OCI-LY7 (cell line): ENCODE measurements at regions not wholly inside any gene's neighbourhood (a gene's known extent, or its start where the extent isn't known, plus 50 kb on each side); places are given as distances from the start of the nearest gene placed in this dataset.
"Not testable (repeated sequence)": the region's sequence is repeated elsewhere in the genome, so short reads cannot be mapped to it uniquely, and the experiment has no call there.

ENCODE experiments used
- BruUV-seq: library from RNA; stranded (reverse); fragments of 400-500 nt; replicated peaks from 2 replicates; lab custom pipeline; 2021; lab: Mats Ljungman, UMichigan
- CTCF ChIA-PET: fragments of 300-600 bp; sonication (Branson Sonifier 250); formaldehyde crosslinking; loops from one replicate; lab custom pipeline; 2022; ENCODE audit warnings: antibody characterized with exemption; ENCODE audit not compliant: unreplicated experiment; lab: Charles Lee
- POLR2A ChIA-PET: fragments of 300-600 bp; sonication (Branson Sonifier 250); formaldehyde crosslinking; loops from one replicate; lab custom pipeline; 2022; ENCODE audit warnings: antibody characterized with exemption; lab: Charles Lee
- DNase-seq: peaks from one replicate; pipeline ENCODE4 v3.0.0-alpha.2; 2015; ENCODE audit warnings: low spot score
- H2AFZ ChIP-seq: fragments of 200-600 bp; sonication (generic), shearing (Covaris generic); 2 replicates; pipeline ENCODE4 v1.6.1; 2014; ENCODE audit warnings: mild to moderate bottlenecking, antibody characterized with exemption, low read length, moderate library complexity
- H3K27ac ChIP-seq: fragments of 200-600 bp; sonication (generic); 2 replicates; pipeline ENCODE4 v1.5.1; 2014; ENCODE audit warnings: mixed run types, low read depth, mild to moderate bottlenecking, moderate library complexity, low read length, inconsistent platforms; ENCODE audit not compliant: poor library complexity, severe bottlenecking
- H3K36me3 ChIP-seq: fragments of 200-600 bp; sonication (generic); 2 replicates; pipeline ENCODE4 v1.6.1; 2014; ENCODE audit warnings: mild to moderate bottlenecking, antibody characterized with exemption, low read length, moderate library complexity, mixed read lengths; ENCODE audit not compliant: insufficient read depth
- H3K4me1 ChIP-seq: fragments of 200-600 bp; sonication (generic); 2 replicates; pipeline ENCODE4 v1.5.1; 2014; ENCODE audit warnings: mild to moderate bottlenecking, low read length; ENCODE audit not compliant: insufficient read depth, poor library complexity, severe bottlenecking
- H3K4me2 ChIP-seq: fragments of 200-600 bp; sonication (generic); 2 replicates; pipeline ENCODE4 v1.6.1; 2014; ENCODE audit warnings: mild to moderate bottlenecking, low read length
- H3K4me3 ChIP-seq: fragments of 200-600 bp; sonication (generic); 2 replicates; pipeline ENCODE4 v1.5.1; 2014; ENCODE audit warnings: mild to moderate bottlenecking, low read depth, low read length; ENCODE audit not compliant: poor library complexity, severe bottlenecking
- H3K79me2 ChIP-seq: fragments of 200-600 bp; sonication (generic); 2 replicates; pipeline ENCODE4 v1.6.1; 2016; ENCODE audit warnings: low read depth, mild to moderate bottlenecking, low read length, moderate library complexity, mixed read lengths; ENCODE audit not compliant: insufficient read depth
- H3K9me2 ChIP-seq: fragments of 200-600 bp; sonication (generic); 2 replicates; pipeline ENCODE4 v1.6.1; 2016; ENCODE audit warnings: mild to moderate bottlenecking, low read length, mixed read lengths; ENCODE audit not compliant: insufficient read depth
- H3K9me3 ChIP-seq: fragments of 200-600 bp; sonication (generic); 2 replicates; pipeline ENCODE4 v1.6.1; 2014; ENCODE audit warnings: mild to moderate bottlenecking, mixed run types, low read length, mixed read lengths
- H4K20me1 ChIP-seq: fragments of 200-600 bp; sonication (generic); 2 replicates; pipeline ENCODE4 v1.6.1; 2014; ENCODE audit warnings: mild to moderate bottlenecking, antibody characterized with exemption, low read length, moderate library complexity, mixed read lengths; ENCODE audit not compliant: insufficient read depth
- CTCF ChIP-seq: fragments of 200-600 bp; sonication (generic); conservative IDR thresholded peaks from 2 replicates; pipeline ENCODE4 v1.5.1; 2014; ENCODE audit warnings: mild to moderate bottlenecking, antibody characterized with exemption, low read length, moderate library complexity, mixed read lengths
- EZH2phosphoT487 ChIP-seq: fragments of 200-600 bp; sonication (generic); IDR thresholded peaks from 2 replicates; pipeline ENCODE4 v1.6.1; 2018; ENCODE audit warnings: low read depth, borderline replicate concordance, mild to moderate bottlenecking, mixed run types, antibody characterized with exemption, low read length, moderate library complexity, mixed read lengths
- intact Hi-C: fragments of 100-400 bp; cut with micrococcal nuclease; formaldehyde crosslinking; loops from one replicate; pipeline ENCODE4 v1.10.0; 2022; ENCODE audit not compliant: unreplicated experiment

- Histone ChIP-seq H3K36me3 (no peaks in the 10 kb centered on the region), H3K9me2 (no peaks in the 10 kb centered on the region), H3K27ac (no peak overlapping the region), H3K4me3 (no peak overlapping the region), H3K9me3 (no peaks in the 10 kb centered on the region), H3K4me1 (no peaks in the 10 kb centered on the region), H4K20me1 (no peaks in the 10 kb centered on the region), H3K79me2 (no peaks in the 10 kb centered on the region), H3K4me2 (no peak overlapping the region), H2AFZ (no peak overlapping the region)
- TF ChIP-seq CTCF (no peak), EZH2phosphoT487 (no peak)
- POLR2A ChIA-PET = no interaction called here
- no peak for DNase-seq
- intact Hi-C loops = no loop called here
- CTCF ChIA-PET = no interaction called here
- no TSS peak for BruUV-seq
Observed at GRCh38 chr4:115456231-115456630, 342.8 kb upstream of the NDST4 start.

- BruUV-seq = no TSS peak
- no peaks in the 10 kb centered on the region for H3K9me2 ChIP-seq
- no peaks in the 10 kb centered on the region for H3K36me3 ChIP-seq
- H3K9me3 ChIP-seq = no peaks in the 10 kb centered on the region
- H3K4me2 ChIP-seq = no peak overlapping the region
- ChIA-PET POLR2A (interaction anchor here (0.7 kb wide), 1 partner anchor 26 kb away, joined by 4 read pairs; no protein-coding TSS in a partner anchor), CTCF (no interaction called here)
- H3K79me2 ChIP-seq = no peaks in the 10 kb centered on the region
- H3K27ac ChIP-seq = no peak overlapping the region
- intact Hi-C loops = no loop called here
- no peak for DNase-seq
- H3K4me1 ChIP-seq = no peaks in the 10 kb centered on the region
- no peaks in the 10 kb centered on the region for H4K20me1 ChIP-seq
- H3K4me3 ChIP-seq = no peak overlapping the region
- H2AFZ ChIP-seq = no peak overlapping the region
- TF ChIP-seq CTCF (no peak), EZH2phosphoT487 (no peak)
Observed at GRCh38 chr4:115454228-115454627, 340.8 kb upstream of the NDST4 start.

- ChIA-PET CTCF (no interaction called here), POLR2A (no interaction called here)
- no peaks in the 10 kb centered on the region for H3K9me2 ChIP-seq
- no peaks in the 10 kb centered on the region for H3K36me3 ChIP-seq
- no peak overlapping the region for H3K4me2 ChIP-seq
- intact Hi-C loops = no loop called here
- no peak overlapping the region for H2AFZ ChIP-seq
- no peaks in the 10 kb centered on the region for H3K9me3 ChIP-seq
- no peaks in the 10 kb centered on the region for H4K20me1 ChIP-seq
- no peak overlapping the region for H3K4me3 ChIP-seq
- no peaks in the 10 kb centered on the region for H3K79me2 ChIP-seq
- DNase-seq = no peak
- TF ChIP-seq CTCF (no peak), EZH2phosphoT487 (no peak)
- no peak overlapping the region for H3K27ac ChIP-seq
- H3K4me1 ChIP-seq = no peaks in the 10 kb centered on the region
- BruUV-seq = no TSS peak
Observed at GRCh38 chr4:115453416-115453815, 340.0 kb upstream of the NDST4 start.

GRCh38 chr4:115452229-115452628 lies 338.8 kb upstream of the NDST4 start:
- H2AFZ ChIP-seq, H3K4me1 ChIP-seq, BruUV-seq, H3K4me2 ChIP-seq, POLR2A ChIA-PET, H3K27ac ChIP-seq, H3K4me3 ChIP-seq, CTCF ChIA-PET, H4K20me1 ChIP-seq, H3K79me2 ChIP-seq, H3K9me3 ChIP-seq, DNase-seq, H3K36me3 ChIP-seq, H3K9me2 ChIP-seq, intact Hi-C loops: not testable (repeated sequence)
